ENCODE measurements at regions not wholly inside any gene's neighbourhood (a gene's known extent, or its start where the extent isn't known, plus 50 kb on each side); places are given as distances from the start of the nearest gene placed in this dataset.

GRCh38 chr13:47610687-47611086 lies 390.4 kb downstream of the SUCLA2 start:
- DNase-seq: no peak

- no peak for DNase-seq
Observed at GRCh38 chr13:47603365-47603764, 397.7 kb downstream of the SUCLA2 start.

GRCh38 chr13:47598340-47598911 lies 402.6 kb downstream of the SUCLA2 start:
- DNase-seq: peak; percentile 33

- peak; percentile 26 for DNase-seq
Observed at GRCh38 chr13:47594833-47595232, 406.2 kb downstream of the SUCLA2 start.

GRCh38 chr13:47592256-47592655 lies 408.8 kb downstream of the SUCLA2 start:
- no peak for DNase-seq

GRCh38 chr13:47588676-47589075 lies 412.4 kb downstream of the SUCLA2 start:
- peak; percentile 10 for DNase-seq

- no peak for DNase-seq
Observed at GRCh38 chr13:47572375-47572774, 428.7 kb downstream of the SUCLA2 start.

GRCh38 chr13:47564041-47564440 lies 437.0 kb downstream of the SUCLA2 start:
- no peak for DNase-seq

- DNase-seq: no peak
Observed at GRCh38 chr13:47556703-47557102, 444.4 kb downstream of the SUCLA2 start.

- DNase-seq: no peak
Observed at GRCh38 chr13:47555235-47555634, 445.8 kb downstream of the SUCLA2 start.

- no peak for DNase-seq
Observed at GRCh38 chr13:47553329-47553977, 447.6 kb downstream of the SUCLA2 start.

- DNase-seq: no peak
Observed at GRCh38 chr13:47549219-47549752, 451.8 kb downstream of the SUCLA2 start.

- no peak for DNase-seq
Observed at GRCh38 chr13:47548294-47548840, 452.7 kb downstream of the SUCLA2 start.

GRCh38 chr13:47546391-47547225 lies 454.5 kb downstream of the SUCLA2 start:
- DNase-seq: no peak

- DNase-seq: no peak
Observed at GRCh38 chr13:47545201-47546024, 455.7 kb downstream of the SUCLA2 start.

GRCh38 chr13:47539317-47539716 lies 461.8 kb downstream of the SUCLA2 start:
- DNase-seq: no peak

GRCh38 chr13:47523771-47524170 lies 477.3 kb downstream of the SUCLA2 start:
- no peak for DNase-seq

- DNase-seq: no peak
Observed at GRCh38 chr13:47521890-47522487, 479.1 kb downstream of the SUCLA2 start.

- DNase-seq: no peak
Observed at GRCh38 chr13:47519626-47520025, 481.4 kb downstream of the SUCLA2 start.

GRCh38 chr13:47518530-47518929 lies 482.5 kb downstream of the SUCLA2 start:
- DNase-seq: no peak

GRCh38 chr13:47511647-47512046 lies 489.4 kb downstream of the SUCLA2 start:
- DNase-seq: no peak
